ENCODE measurements at regions not wholly inside any gene's neighbourhood (a gene's known extent, or its start where the extent isn't known, plus 50 kb on each side); places are given as distances from the start of the nearest gene placed in this dataset.

- TF ChIP-seq SMC3 (conservative IDR thresholded peaks at IDR 0.05; ENCODE audit: poor library complexity) (no peak), EZH2 (IDR thresholded peaks at IDR 0.05; ENCODE audit: borderline replicate concordance, insufficient read depth, low read length, poor library complexity, severe bottlenecking) (no peak), EP300 (conservative IDR thresholded peaks at IDR 0.05; ENCODE audit: poor library complexity, severe bottlenecking) (no peak), CTCF (IDR thresholded peaks at IDR 0.05; ENCODE audit: poor library complexity, severe bottlenecking) (no peak), TAF1 (IDR thresholded peaks at IDR 0.05; ENCODE audit: low read depth) (no peak), REST (IDR thresholded peaks at IDR 0.05; ENCODE audit: borderline replicate concordance) (no peak)
These were observed 266.4 kb upstream of the IRX4 start for GRCh38 chr5:2149195-2149539.

Measured in neural cell (in vitro differentiated cells).